ENCODE measurements at regions not wholly inside any gene's neighbourhood (a gene's known extent, or its start where the extent isn't known, plus 50 kb on each side); places are given as distances from the start of the nearest gene placed in this dataset.

GRCh38 chr2:219727771-219728429 is 100.5 kb downstream of the SLC4A3 start:
- Histone ChIP-seq H3K79me2 (ENCODE audit: insufficient read depth, low read length) (no peaks in the 10 kb centered on the region), H3K36me3 (replicated peaks in 1 of 2; ENCODE audit: control insufficient read depth in 1 of 2, insufficient read depth in 2 of 2, low read length in 2 of 2) (no peaks in the 10 kb centered on the region), H3K4me3 (replicated peaks in 1 of 3; ENCODE audit: insufficient read depth in 1 of 3, low read depth in 2 of 3, low read length in 3 of 3) (no peak overlapping the region), H2AFZ (ENCODE audit: low read length) (no peak overlapping the region), H3K4me1 (ENCODE audit: insufficient read depth, low read length) (no peaks in the 10 kb centered on the region), H3K9me3 (ENCODE audit: low read length) (no peaks in the 10 kb centered on the region), H3K27me3 (ENCODE audit: control insufficient read depth in 1 of 2, insufficient read depth in 2 of 2, low read length in 2 of 2) (peaks cover 0 to 27% of the 10 kb centered on the region in 2 experiments; a peak in 3 of 5 replicates), H3K27ac (ENCODE audit: extremely low read length, insufficient read depth, low read length) (no peak overlapping the region), H3K9ac (ENCODE audit: insufficient read depth, low read depth, low read length) (no peak overlapping the region), H4K20me1 (ENCODE audit: insufficient read depth, low read length) (no peaks in the 10 kb centered on the region), H3K4me2 (ENCODE audit: low read depth, low read length) (no peak overlapping the region)
- ATAC-seq = no peak
- intact Hi-C loops (cut with micrococcal nuclease; ENCODE audit: unreplicated experiment) (no loop called here), in situ Hi-C loops (cut with HindIII; ENCODE audit: extremely low pct_ligation_motif_present, low pct_unique_long_range_greater_than_20kb) (no loop called here)
- CTCF ChIA-PET (ENCODE audit: low intra/inter-chr PET ratio, low total read pairs) = no interaction called here
- POLR2A ChIA-PET = no interaction called here
- WGBS (ENCODE audit: low lambda C conversion rate) = 26% methylated on average over 8 of the region's 8 CpGs
- TF ChIP-seq MTF1 (CRISPR knock-in tag; IDR thresholded peaks at IDR 0.05) (no peak), MAZ (IDR thresholded peaks at IDR 0.05; ENCODE audit: borderline replicate concordance, low read depth, low read length) (no peak), MAZ (CRISPR knock-in tag; IDR thresholded peaks at IDR 0.05; ENCODE audit: low read depth) (no peak), ZNF235 (CRISPR knock-in tag; IDR thresholded peaks at IDR 0.05; ENCODE audit: borderline replicate concordance) (no peak), SP5 (CRISPR knock-in tag; IDR thresholded peaks at IDR 0.05; ENCODE audit: borderline replicate concordance, low read depth) (no peak), ZMAT3 (CRISPR knock-in tag; conservative IDR thresholded peaks at IDR 0.05) (no peak), ZNF484 (CRISPR knock-in tag; IDR thresholded peaks at IDR 0.05; ENCODE audit: borderline replicate concordance, low read depth) (no peak), SMAD9 (CRISPR knock-in tag; IDR thresholded peaks at IDR 0.05) (no peak), SAFB2 (CRISPR knock-in tag; IDR thresholded peaks at IDR 0.05; ENCODE audit: borderline replicate concordance, low read depth) (no peak), SKIL (CRISPR knock-in tag; IDR thresholded peaks at IDR 0.05; ENCODE audit: borderline replicate concordance) (no peak), THRA (CRISPR knock-in tag; IDR thresholded peaks at IDR 0.05; ENCODE audit: borderline replicate concordance) (no peak), HNF1A (IDR thresholded peaks at IDR 0.05; ENCODE audit: low read depth) (no peak), HNF1A (CRISPR knock-in tag; IDR thresholded peaks at IDR 0.05; ENCODE audit: borderline replicate concordance) (no peak), MYPOP (CRISPR knock-in tag; IDR thresholded peaks at IDR 0.05) (no peak)
- no peak for FAIRE-seq
- BruUV-seq (replicated peaks) = no TSS peak
- no peak for DNase-seq (ENCODE audit: low spot score)
